IPS-18a (cell line): ENCODE measurements at regions not wholly inside any gene's neighbourhood (a gene's known extent, or its start where the extent isn't known, plus 50 kb on each side); places are given as distances from the start of the nearest gene placed in this dataset.

ENCODE experiments used
- H3K27ac ChIP-seq: one replicate; pipeline ENCODE4 v1.5.1; 2013; ENCODE audit warnings: low read length
- H3K27me3 ChIP-seq: one replicate; pipeline ENCODE4 v1.6.1; 2013; ENCODE audit warnings: mild to moderate bottlenecking, low read length; ENCODE audit not compliant: control insufficient read depth, insufficient read depth
- H3K36me3 ChIP-seq: one replicate; pipeline ENCODE4 v1.6.1; 2013; ENCODE audit warnings: low read depth, low read length; ENCODE audit not compliant: control insufficient read depth
- H3K4me1 ChIP-seq: one replicate; pipeline ENCODE4 v1.6.1; 2013; ENCODE audit warnings: low read depth, low read length; ENCODE audit not compliant: control insufficient read depth
- H3K4me3 ChIP-seq: one replicate; pipeline ENCODE4 v1.5.1; 2013; ENCODE audit warnings: low read length
- H3K9ac ChIP-seq: one replicate; pipeline ENCODE4 v1.6.1; 2013; ENCODE audit warnings: mild to moderate bottlenecking, low read length, moderate library complexity
- H3K9me3 ChIP-seq: one replicate; pipeline ENCODE4 v1.6.1; 2013; ENCODE audit warnings: low read depth, low read length; ENCODE audit not compliant: control insufficient read depth

DNA sequence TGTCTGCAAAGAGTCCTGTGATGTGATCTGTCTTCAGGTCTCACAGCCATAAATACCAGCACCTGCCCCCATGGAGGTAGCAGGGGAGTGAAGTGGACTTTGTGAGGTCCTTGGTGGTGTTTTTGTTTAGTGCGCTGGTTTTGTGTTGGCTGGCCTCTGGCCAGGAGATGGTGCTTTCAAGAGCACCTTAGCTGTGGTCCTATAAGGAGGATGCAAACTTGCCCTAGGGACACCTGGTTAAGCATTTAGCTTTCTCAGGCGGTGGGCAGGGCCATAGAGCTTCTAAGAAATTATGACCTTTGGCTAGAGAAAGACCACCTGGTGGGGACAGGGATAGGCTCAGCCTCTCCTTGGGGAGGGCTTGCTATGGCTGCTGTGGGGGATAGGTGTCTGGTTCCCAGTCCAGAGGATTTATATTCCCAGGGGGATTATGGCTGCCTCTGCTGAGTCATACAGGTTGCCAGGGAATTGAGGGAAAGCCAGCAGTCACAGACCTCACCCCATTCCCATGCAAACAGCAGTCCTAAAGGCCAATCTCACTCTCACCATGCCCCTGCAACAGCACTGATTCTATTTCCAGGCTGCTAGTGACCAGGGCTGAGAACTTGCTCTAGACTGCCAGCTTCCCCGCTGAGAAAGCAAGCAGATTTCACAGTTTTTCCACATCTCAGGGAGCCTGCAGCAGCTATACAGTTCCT is 259.3 kb downstream of the TFAP2B start:
- Histone ChIP-seq H3K36me3 (no peaks in the 10 kb centered on the region), H3K27me3 (no peaks in the 10 kb centered on the region), H3K9me3 (no peaks in the 10 kb centered on the region), H3K27ac (no peak overlapping the region), H3K4me3 (no peak overlapping the region), H3K4me1 (no peaks in the 10 kb centered on the region), H3K9ac (no peak overlapping the region)

DNA sequence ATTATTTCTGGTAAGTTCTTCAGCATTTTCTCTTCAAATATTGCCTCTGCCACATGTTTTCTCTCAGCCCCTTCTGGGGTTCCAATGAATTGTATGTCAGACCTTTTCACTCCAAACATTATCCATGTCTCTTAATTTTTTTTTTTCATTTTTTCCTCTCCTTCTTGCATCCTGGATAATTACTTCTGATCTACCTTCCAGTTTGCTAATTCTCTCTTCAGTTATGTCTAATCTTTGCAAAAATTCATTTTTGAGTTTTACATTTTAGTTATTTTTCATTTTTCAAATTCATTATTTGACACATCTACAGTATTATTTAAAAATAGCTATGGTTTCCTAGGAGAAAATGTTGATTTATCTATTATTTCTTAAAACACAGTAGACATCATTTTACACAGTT is 271.7 kb downstream of the TFAP2B start:
- Histone ChIP-seq H3K27ac (no peak overlapping the region), H3K9me3 (no peaks in the 10 kb centered on the region), H3K27me3 (no peaks in the 10 kb centered on the region), H3K4me1 (no peaks in the 10 kb centered on the region), H3K36me3 (no peaks in the 10 kb centered on the region), H3K9ac (no peak overlapping the region), H3K4me3 (no peak overlapping the region)

DNA sequence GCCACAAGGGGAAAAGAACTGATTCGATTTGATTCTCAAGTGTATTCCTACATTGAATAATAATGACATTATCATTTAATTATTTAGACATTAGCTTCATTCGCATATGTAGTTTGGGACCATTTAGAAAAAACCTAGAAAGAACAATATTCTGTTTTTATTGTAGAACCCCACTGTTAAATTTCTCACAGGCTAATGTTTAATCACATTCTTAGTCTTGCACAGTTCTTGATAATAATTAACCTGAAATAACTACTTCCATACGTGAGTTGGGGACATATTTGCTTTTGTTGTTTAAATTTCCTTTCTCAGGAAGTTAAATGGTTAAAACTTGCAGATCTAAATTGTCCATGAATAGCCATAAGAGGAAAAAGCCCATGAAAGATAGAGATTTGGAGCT is 275.2 kb downstream of the TFAP2B start:
- H3K36me3 ChIP-seq: no peaks in the 10 kb centered on the region
- no peak overlapping the region for H3K4me3 ChIP-seq
- H3K4me1 ChIP-seq: no peaks in the 10 kb centered on the region
- no peak overlapping the region for H3K27ac ChIP-seq
- H3K9ac ChIP-seq: no peak overlapping the region
- H3K9me3 ChIP-seq: no peaks in the 10 kb centered on the region
- no peaks in the 10 kb centered on the region for H3K27me3 ChIP-seq

DNA sequence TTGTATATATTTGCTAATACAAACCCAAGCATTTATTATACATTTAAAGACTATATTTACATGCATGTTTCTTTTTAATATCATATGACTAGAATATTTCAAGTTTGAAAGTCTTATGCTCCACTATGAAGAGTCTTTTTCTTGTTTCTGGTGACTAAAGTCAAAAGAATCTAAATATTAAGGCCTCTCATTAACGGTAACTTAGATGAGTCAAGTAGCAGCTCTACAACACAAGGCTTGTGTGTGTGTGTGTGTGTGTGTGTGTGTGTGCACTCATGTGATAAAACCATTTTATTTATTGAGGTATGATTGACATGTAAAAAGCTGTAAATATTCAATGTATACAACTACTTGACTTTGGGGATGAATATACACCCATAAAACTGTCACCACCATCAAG is 275.6 kb downstream of the TFAP2B start:
- H3K4me3 ChIP-seq: no peak overlapping the region
- no peak overlapping the region for H3K9ac ChIP-seq
- H3K27ac ChIP-seq: no peak overlapping the region
- no peaks in the 10 kb centered on the region for H3K27me3 ChIP-seq
- H3K9me3 ChIP-seq: no peaks in the 10 kb centered on the region
- no peaks in the 10 kb centered on the region for H3K4me1 ChIP-seq
- no peaks in the 10 kb centered on the region for H3K36me3 ChIP-seq

DNA sequence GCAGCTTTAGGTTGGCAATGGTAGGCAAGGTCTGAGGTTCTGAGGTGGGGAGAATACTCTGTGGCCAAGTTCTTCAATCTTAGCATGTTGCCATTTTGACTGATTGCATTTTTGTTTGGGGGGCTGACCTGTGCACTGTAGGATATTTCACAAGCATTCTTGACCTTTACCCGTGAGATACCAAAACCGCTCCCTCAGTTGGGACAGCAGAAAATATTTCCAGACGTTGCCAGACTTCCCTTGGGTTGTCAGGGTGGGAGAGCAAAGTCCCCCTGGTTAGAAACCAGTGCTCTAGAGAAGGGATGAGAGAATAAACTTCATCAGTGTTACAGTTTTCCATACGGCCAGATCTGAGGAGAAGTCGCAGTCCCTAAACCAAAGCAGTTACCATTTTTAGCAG is 279.6 kb downstream of the TFAP2B start:
- no peaks in the 10 kb centered on the region for H3K4me1 ChIP-seq
- no peaks in the 10 kb centered on the region for H3K36me3 ChIP-seq
- H3K9ac ChIP-seq: no peak overlapping the region
- H3K27ac ChIP-seq: no peak overlapping the region
- H3K27me3 ChIP-seq: no peaks in the 10 kb centered on the region
- no peak overlapping the region for H3K4me3 ChIP-seq
- no peaks in the 10 kb centered on the region for H3K9me3 ChIP-seq

DNA sequence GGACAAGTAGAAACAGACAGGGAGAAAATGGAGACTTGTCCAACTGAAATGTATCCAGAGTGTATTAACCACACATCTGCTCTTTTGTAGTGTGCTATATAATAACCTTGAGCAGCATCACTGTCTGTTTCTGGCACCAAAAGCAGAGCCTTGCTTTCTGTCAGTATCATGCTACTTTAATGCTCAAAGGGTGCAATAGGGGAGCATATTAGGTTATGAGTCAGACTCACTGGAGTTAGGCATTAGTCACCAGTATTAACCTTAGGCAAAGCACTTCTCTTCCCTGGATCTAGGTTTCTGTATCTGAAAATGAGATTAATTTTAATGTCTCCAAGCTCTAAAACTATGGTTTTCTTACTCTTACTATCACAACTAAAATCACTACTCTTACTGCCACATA is 280.1 kb downstream of the TFAP2B start:
- Histone ChIP-seq H3K27me3 (no peaks in the 10 kb centered on the region), H3K9ac (no peak overlapping the region), H3K4me1 (no peaks in the 10 kb centered on the region), H3K4me3 (no peak overlapping the region), H3K27ac (no peak overlapping the region), H3K9me3 (no peaks in the 10 kb centered on the region), H3K36me3 (no peaks in the 10 kb centered on the region)

DNA sequence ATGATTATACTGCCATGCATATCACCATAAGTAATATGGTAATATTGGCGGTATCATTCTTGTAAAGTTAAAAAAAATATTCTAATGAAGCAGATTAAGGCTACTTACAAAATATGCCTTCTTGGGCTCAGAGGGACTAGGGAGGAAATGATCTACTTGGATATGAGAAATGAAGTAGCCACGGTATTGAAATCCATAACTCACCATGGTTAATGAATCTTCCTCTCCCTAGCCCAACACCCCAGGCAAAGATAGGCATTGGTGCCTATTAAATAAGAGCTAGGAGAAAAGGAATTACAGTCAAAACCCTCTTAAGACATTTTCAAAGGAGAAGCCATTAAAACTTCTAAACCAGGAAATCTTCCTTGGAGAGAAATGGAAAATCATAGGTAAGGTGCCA is 280.5 kb downstream of the TFAP2B start:
- Histone ChIP-seq H3K4me1 (no peaks in the 10 kb centered on the region), H3K9me3 (no peaks in the 10 kb centered on the region), H3K9ac (no peak overlapping the region), H3K4me3 (no peak overlapping the region), H3K27me3 (no peaks in the 10 kb centered on the region), H3K27ac (no peak overlapping the region), H3K36me3 (no peaks in the 10 kb centered on the region)

DNA sequence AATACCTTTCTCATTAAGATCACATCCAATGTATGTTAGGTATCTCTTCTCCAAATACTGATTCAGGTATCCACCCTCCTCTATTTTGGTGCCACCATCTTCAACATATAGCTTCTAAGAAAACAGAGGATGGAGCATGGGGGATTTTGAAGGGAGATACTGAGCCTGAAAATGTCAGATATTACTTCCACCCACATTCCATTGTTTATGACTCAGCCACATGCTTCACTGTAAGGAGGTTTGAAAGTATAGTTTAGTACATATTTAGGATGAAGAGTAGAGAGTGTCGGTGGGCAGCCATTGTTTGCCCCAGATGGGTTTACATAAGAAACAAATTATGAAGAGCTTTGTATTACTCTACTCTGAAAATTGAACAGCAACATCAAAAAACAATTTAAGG is 286.7 kb downstream of the TFAP2B start:
- H3K9ac ChIP-seq: no peak overlapping the region
- no peaks in the 10 kb centered on the region for H3K27me3 ChIP-seq
- no peaks in the 10 kb centered on the region for H3K36me3 ChIP-seq
- no peak overlapping the region for H3K27ac ChIP-seq
- no peak overlapping the region for H3K4me3 ChIP-seq
- no peaks in the 10 kb centered on the region for H3K9me3 ChIP-seq
- H3K4me1 ChIP-seq: no peaks in the 10 kb centered on the region

DNA sequence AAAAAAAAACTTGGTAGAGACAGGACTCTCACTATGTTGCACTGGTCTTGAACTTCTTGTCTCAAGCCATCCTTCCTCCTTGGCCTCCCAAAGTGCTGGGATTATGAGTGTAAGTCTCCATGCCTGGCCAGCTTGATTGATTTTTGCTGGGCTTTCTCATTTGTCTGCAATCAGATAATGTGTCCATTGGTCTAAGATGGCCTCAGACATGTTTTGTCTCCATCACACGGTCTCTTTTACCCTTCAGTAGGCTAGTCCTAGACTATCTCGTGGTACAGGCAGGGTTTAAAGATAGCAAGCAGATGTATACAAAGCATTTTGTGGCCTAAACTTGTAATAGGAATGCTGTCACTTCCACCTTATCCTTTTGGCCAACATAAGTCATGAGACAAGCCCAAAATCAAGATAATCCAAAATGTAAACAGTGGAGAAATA is 289.1 kb downstream of the TFAP2B start:
- no peak overlapping the region for H3K9ac ChIP-seq
- H3K9me3 ChIP-seq: no peaks in the 10 kb centered on the region
- no peaks in the 10 kb centered on the region for H3K27me3 ChIP-seq
- H3K4me1 ChIP-seq: no peaks in the 10 kb centered on the region
- H3K4me3 ChIP-seq: no peak overlapping the region
- no peak overlapping the region for H3K27ac ChIP-seq
- H3K36me3 ChIP-seq: no peaks in the 10 kb centered on the region

DNA sequence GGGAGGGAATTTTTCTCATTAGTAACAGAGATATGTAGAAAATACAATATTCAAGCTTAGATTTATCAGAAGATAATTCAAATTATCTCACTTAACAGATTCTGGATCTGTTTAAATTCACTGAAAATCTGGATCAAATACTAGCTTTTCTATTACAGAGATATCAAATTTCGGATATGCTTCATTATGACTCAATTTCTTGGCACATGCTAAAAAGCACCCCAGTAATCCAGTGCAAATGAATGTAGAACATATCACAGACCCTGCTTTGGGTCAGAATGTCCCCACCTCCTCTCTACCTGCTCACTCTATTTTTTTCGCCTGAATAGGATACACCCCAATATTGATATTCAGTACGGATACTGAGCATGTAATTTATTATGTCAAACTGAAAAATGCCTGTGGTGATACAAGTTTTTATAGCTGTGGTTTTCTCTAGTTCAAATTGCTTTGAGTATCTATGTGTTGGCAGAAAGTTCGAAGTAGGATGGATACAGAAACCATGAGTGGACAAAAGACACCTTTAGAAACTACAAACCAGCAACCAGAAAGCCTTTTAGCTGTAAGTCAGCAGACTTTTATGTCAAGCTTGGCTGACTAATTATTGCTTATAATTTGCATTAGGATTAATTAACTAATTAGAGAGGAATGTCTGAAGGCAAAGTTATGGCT is 290.0 kb downstream of the TFAP2B start:
- H3K4me3 ChIP-seq: no peak overlapping the region
- H3K9me3 ChIP-seq: no peaks in the 10 kb centered on the region
- H3K9ac ChIP-seq: no peak overlapping the region
- no peaks in the 10 kb centered on the region for H3K4me1 ChIP-seq
- no peaks in the 10 kb centered on the region for H3K27me3 ChIP-seq
- H3K36me3 ChIP-seq: no peaks in the 10 kb centered on the region
- H3K27ac ChIP-seq: no peak overlapping the region

DNA sequence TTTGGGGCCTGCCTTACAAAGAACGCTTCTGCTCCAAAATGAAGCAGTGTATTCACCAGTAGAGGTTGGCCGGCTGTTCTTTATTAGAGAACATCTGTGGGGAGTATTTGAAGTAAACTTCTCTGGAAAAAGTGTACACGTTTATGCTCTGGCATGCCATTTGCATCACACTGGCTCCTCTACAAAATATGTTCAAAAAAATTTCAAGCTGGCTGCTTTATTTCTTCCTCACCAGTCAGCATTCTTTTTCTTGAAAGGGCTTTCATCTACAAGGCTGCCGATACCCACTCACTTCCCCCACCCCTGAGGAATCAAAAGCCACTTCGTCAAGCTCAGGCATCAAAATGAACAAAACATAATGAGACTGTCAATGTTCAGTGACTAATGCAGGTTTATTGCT is 294.1 kb downstream of the TFAP2B start:
- no peak overlapping the region for H3K27ac ChIP-seq
- H3K4me3 ChIP-seq: no peak overlapping the region
- no peaks in the 10 kb centered on the region for H3K9me3 ChIP-seq
- no peak overlapping the region for H3K9ac ChIP-seq
- H3K36me3 ChIP-seq: no peaks in the 10 kb centered on the region
- H3K27me3 ChIP-seq: no peaks in the 10 kb centered on the region
- H3K4me1 ChIP-seq: no peaks in the 10 kb centered on the region

DNA sequence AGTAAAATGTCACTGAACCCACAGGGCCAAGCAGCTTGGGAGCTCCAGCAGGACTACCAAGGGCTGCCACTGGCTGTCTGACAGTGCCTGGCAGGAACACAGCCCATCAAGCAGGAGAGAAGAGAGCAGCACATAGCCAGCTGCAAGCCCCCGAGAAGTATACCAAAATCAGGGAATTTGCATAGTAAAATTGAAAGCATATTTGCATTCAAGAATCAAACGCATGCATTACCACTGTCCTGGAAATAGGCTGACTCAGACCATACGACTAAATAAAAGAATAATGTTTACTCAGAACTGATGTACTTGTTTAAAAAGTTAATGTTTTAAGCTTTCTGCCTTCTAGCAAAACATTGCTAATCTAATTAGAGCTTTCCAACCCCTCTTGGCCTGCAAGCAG is 298.1 kb downstream of the TFAP2B start:
- H3K36me3 ChIP-seq: no peaks in the 10 kb centered on the region
- H3K27ac ChIP-seq: no peak overlapping the region
- H3K4me1 ChIP-seq: no peaks in the 10 kb centered on the region
- H3K4me3 ChIP-seq: no peak overlapping the region
- no peak overlapping the region for H3K9ac ChIP-seq
- no peaks in the 10 kb centered on the region for H3K9me3 ChIP-seq
- H3K27me3 ChIP-seq: no peaks in the 10 kb centered on the region
